ENCODE measurements at regions not wholly inside any gene's neighbourhood (a gene's known extent, or its start where the extent isn't known, plus 50 kb on each side); places are given as distances from the start of the nearest gene placed in this dataset.

DNA sequence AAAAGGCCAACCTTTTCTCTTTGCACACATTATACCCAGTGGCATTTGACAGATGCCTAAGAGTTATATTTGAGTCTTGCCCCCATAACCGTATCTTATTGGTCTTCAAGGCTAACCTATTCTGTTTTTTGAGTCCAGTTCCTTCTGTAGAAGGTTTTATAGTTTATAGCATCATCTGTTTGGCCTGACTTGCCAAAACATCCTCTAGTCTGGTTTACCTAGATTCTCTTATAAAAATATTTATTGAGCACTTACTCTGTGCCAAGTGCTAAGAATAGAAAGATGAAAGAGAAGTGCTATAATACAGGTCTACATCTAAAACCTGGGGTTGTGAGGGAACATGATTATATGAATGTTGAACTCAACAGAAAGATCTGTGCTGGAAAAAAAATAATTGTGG, 55.9 kb upstream of the PIP4K2A start:
- WGBS (ENCODE audit: insufficient coverage): 100% methylated on average over 1 of the region's 1 CpG
- no peaks in the 10 kb centered on the region for H3K4me1 Mint-ChIP-seq
- no peak overlapping the region for H3K27ac Mint-ChIP-seq

DNA sequence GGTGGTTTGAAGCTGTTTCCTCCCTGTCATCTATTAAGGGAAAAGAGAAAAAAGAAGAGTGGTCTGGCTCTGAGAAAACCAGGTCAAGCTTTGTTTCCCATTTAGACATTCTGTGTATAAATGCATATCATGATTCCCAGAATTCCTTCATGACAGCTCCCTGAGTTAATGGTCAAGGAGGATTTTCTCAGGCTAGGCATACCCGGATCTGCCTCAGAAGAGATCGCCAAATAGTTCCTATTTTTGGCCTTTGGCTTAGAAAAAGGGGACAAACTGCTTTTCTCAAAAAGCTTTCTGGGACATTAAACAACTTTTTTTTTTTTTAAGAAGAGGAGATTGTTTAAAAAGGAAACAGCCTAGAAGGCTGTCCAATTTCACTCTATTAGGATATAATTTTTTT, 53.5 kb upstream of the PIP4K2A start:
- intact Hi-C loops (cut with micrococcal nuclease): no loop called here
- H3K4me3 ChIP-seq (ENCODE audit: low read length): no peak overlapping the region

More for the DNA sequence above, 55.9 kb upstream of the PIP4K2A start:
- no peak overlapping the region for H3K27ac ChIP-seq (ENCODE audit: low read length)
- H3K4me3 ChIP-seq (ENCODE audit: low read length): no peak overlapping the region
- DNase-seq (no peak), ATAC-seq (no peak)
- no peaks in the 10 kb centered on the region for H3K9me3 ChIP-seq (ENCODE audit: control insufficient read depth, insufficient read depth, low read length)
- Mint-ChIP-seq H3K36me3 (peaks cover 10% of the 10 kb centered on the region), H3K4me3 (no peak overlapping the region), H3K27me3 (ENCODE audit: low read depth in 2 of 2) (peaks cover 6 to 7% of the 10 kb centered on the region in 2 donors), H3K9me3 (no peaks in the 10 kb centered on the region)
- no peaks in the 10 kb centered on the region for H3K36me3 ChIP-seq (ENCODE audit: control insufficient read depth, insufficient read depth, low read length)
- H3K4me1 ChIP-seq (ENCODE audit: control insufficient read depth, insufficient read depth, low read length): no peaks in the 10 kb centered on the region
- intact Hi-C loops (cut with micrococcal nuclease): no loop called here
- H3K27me3 ChIP-seq (ENCODE audit: control insufficient read depth, insufficient read depth, low read length): no peaks in the 10 kb centered on the region
- TF ChIP-seq, protein P1, sequence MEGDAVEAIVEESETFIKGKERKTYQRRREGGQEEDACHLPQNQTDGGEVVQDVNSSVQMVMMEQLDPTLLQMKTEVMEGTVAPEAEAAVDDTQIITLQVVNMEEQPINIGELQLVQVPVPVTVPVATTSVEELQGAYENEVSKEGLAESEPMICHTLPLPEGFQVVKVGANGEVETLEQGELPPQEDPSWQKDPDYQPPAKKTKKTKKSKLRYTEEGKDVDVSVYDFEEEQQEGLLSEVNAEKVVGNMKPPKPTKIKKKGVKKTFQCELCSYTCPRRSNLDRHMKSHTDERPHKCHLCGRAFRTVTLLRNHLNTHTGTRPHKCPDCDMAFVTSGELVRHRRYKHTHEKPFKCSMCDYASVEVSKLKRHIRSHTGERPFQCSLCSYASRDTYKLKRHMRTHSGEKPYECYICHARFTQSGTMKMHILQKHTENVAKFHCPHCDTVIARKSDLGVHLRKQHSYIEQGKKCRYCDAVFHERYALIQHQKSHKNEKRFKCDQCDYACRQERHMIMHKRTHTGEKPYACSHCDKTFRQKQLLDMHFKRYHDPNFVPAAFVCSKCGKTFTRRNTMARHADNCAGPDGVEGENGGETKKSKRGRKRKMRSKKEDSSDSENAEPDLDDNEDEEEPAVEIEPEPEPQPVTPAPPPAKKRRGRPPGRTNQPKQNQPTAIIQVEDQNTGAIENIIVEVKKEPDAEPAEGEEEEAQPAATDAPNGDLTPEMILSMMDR (IDR thresholded peaks at IDR 0.05): no peak

GRCh38 chr10:22766693-22767092, 52.3 kb upstream of the PIP4K2A start:
- no peaks in the 10 kb centered on the region for H3K27me3 ChIP-seq (ENCODE audit: control insufficient read depth, insufficient read depth, low read length)
- no peaks in the 10 kb centered on the region for H3K4me1 ChIP-seq (ENCODE audit: control insufficient read depth, insufficient read depth, low read length)
- TF ChIP-seq, protein P1 (IDR thresholded peaks at IDR 0.05): no peak
- H3K36me3 Mint-ChIP-seq: peaks cover 10% of the 10 kb centered on the region
- no peak overlapping the region for H3K27ac ChIP-seq (ENCODE audit: low read length)
- no peaks in the 10 kb centered on the region for H3K36me3 ChIP-seq (ENCODE audit: control insufficient read depth, insufficient read depth, low read length)
- no peak overlapping the region for H3K4me3 ChIP-seq (ENCODE audit: low read length)
- H3K9me3 Mint-ChIP-seq: no peaks in the 10 kb centered on the region
- DNase-seq (no peak), ATAC-seq (no peak)
- peaks cover 8 to 13% of the 10 kb centered on the region in 2 donors for H3K27me3 Mint-ChIP-seq (ENCODE audit: low read depth in 2 of 2)
- intact Hi-C loops (cut with micrococcal nuclease): no loop called here
- no peaks in the 10 kb centered on the region for H3K4me1 Mint-ChIP-seq
- no peak overlapping the region for H3K4me3 Mint-ChIP-seq
- 96% methylated on average over 2 of the region's 3 CpGs for WGBS (ENCODE audit: insufficient coverage)
- no peak overlapping the region for H3K27ac Mint-ChIP-seq
- H3K9me3 ChIP-seq (ENCODE audit: control insufficient read depth, insufficient read depth, low read length): no peaks in the 10 kb centered on the region

More for the DNA sequence above, 53.5 kb upstream of the PIP4K2A start:
- Histone ChIP-seq H3K4me1 (ENCODE audit: control insufficient read depth, insufficient read depth, low read length) (no peaks in the 10 kb centered on the region), H3K27me3 (ENCODE audit: control insufficient read depth, insufficient read depth, low read length) (no peaks in the 10 kb centered on the region), H3K9me3 (ENCODE audit: control insufficient read depth, insufficient read depth, low read length) (no peaks in the 10 kb centered on the region), H3K27ac (ENCODE audit: low read length) (no peak overlapping the region), H3K36me3 (ENCODE audit: control insufficient read depth, insufficient read depth, low read length) (no peaks in the 10 kb centered on the region)
- H3K27ac Mint-ChIP-seq: no peak overlapping the region
- ATAC-seq (no peak), DNase-seq (no peak)
- H3K4me3 Mint-ChIP-seq: no peak overlapping the region
- H3K9me3 Mint-ChIP-seq: no peaks in the 10 kb centered on the region
- peaks cover 3 to 7% of the 10 kb centered on the region in 2 donors for H3K27me3 Mint-ChIP-seq (ENCODE audit: low read depth in 2 of 2)
- TF ChIP-seq, protein P1 (IDR thresholded peaks at IDR 0.05): no peak
- whole genome bisulfite sequencing (ENCODE audit: insufficient coverage): 91% methylated on average over 2 of the region's 2 CpGs
- peaks cover 10% of the 10 kb centered on the region for H3K36me3 Mint-ChIP-seq
- H3K4me1 Mint-ChIP-seq: no peaks in the 10 kb centered on the region
